ENCODE measurements at regions not wholly inside any gene's neighbourhood (a gene's known extent, or its start where the extent isn't known, plus 50 kb on each side); places are given as distances from the start of the nearest gene placed in this dataset.

DNA sequence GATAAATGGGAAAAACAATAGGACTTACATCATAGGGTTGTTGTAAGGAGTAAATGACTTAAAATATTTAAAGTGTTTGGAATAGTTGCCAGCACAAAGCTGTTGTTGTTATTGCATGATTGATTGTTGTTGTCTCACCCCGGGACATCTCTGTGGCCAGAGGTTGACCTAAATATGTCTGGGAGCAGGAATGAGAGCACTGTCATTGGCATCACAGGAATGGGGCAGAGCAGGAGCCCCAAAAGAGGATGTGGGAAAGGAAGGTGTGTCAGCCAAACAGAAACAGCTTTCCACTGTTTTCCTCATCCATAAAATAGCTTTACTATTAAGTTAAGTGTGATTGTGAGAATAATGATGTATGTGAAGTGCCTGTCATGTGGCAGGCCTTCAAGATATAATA is 121.6 kb downstream of the TMEM168 start:
- no peak overlapping the region for H3K27ac ChIP-seq
- H3K4me2 ChIP-seq, result no peak overlapping the region
- no peaks in the 10 kb centered on the region for H3K9me3 ChIP-seq (ENCODE audit: insufficient read depth, low read depth)
- H3K4me3 ChIP-seq, result no peak overlapping the region
- H2AFZ ChIP-seq, result no peak overlapping the region
- no peaks in the 10 kb centered on the region for H3F3A ChIP-seq (ENCODE audit: insufficient read depth, low read depth)
- no peaks in the 10 kb centered on the region for H3K4me1 ChIP-seq (replicated peaks; ENCODE audit: insufficient read depth)
- H4K20me1 ChIP-seq (ENCODE audit: insufficient read depth), result no peaks in the 10 kb centered on the region
- no peaks in the 10 kb centered on the region for H3K79me2 ChIP-seq (ENCODE audit: low read depth)
- no TSS peak for BruUV-seq (replicated peaks)
- H3K36me3 ChIP-seq (ENCODE audit: low read depth), result no peaks in the 10 kb centered on the region
- CTCF ChIA-PET, result no interaction called here
- H3K27me3 ChIP-seq (ENCODE audit: insufficient read depth, low read depth), result no peaks in the 10 kb centered on the region
- no peak for DNase-seq
- POLR2A ChIA-PET (ENCODE audit: unreplicated experiment), result no interaction called here
- intact Hi-C loops (cut with micrococcal nuclease; ENCODE audit: unreplicated experiment), result no loop called here
- TF ChIP-seq CTCF (conservative IDR thresholded peaks at IDR 0.05) (no peak), EZH2 (IDR thresholded peaks at IDR 0.05; ENCODE audit: low read depth) (no peak)
- no peaks in the 10 kb centered on the region for H3K9me2 ChIP-seq (ENCODE audit: insufficient read depth)

- H3K27ac ChIP-seq, result no peak overlapping the region
- TF ChIP-seq EZH2 (IDR thresholded peaks at IDR 0.05; ENCODE audit: low read depth) (no peak), CTCF (conservative IDR thresholded peaks at IDR 0.05) (no peak)
- intact Hi-C loops (cut with micrococcal nuclease; ENCODE audit: unreplicated experiment), result no loop called here
- no peaks in the 10 kb centered on the region for H3F3A ChIP-seq (ENCODE audit: insufficient read depth, low read depth)
- no peaks in the 10 kb centered on the region for H3K4me1 ChIP-seq (replicated peaks; ENCODE audit: insufficient read depth)
- no peak overlapping the region for H3K4me3 ChIP-seq
- H3K4me2 ChIP-seq, result no peak overlapping the region
- no peaks in the 10 kb centered on the region for H4K20me1 ChIP-seq (ENCODE audit: insufficient read depth)
- DNase-seq, result no peak
- no peaks in the 10 kb centered on the region for H3K27me3 ChIP-seq (ENCODE audit: insufficient read depth, low read depth)
- ChIA-PET CTCF (no interaction called here), POLR2A (ENCODE audit: unreplicated experiment) (interaction anchor here (0.6 kb wide), 1 partner anchor 237 kb away, joined by 7 read pairs; no protein-coding TSS in a partner anchor)
- no peaks in the 10 kb centered on the region for H3K9me3 ChIP-seq (ENCODE audit: insufficient read depth, low read depth)
- BruUV-seq (replicated peaks), result no TSS peak
- no peaks in the 10 kb centered on the region for H3K79me2 ChIP-seq (ENCODE audit: low read depth)
- no peaks in the 10 kb centered on the region for H3K9me2 ChIP-seq (ENCODE audit: insufficient read depth)
- H3K36me3 ChIP-seq (ENCODE audit: low read depth), result no peaks in the 10 kb centered on the region
- no peak overlapping the region for H2AFZ ChIP-seq
These were observed 120.9 kb downstream of the TMEM168 start for GRCh38 chr7:112669306-112669705.

GRCh38 chr7:112670193-112670592 is 120.0 kb downstream of the TMEM168 start:
- no peak overlapping the region for H3K4me2 ChIP-seq
- POLR2A ChIA-PET (ENCODE audit: unreplicated experiment), result interaction anchor here (0.7 kb wide), 1 partner anchor 100 kb away, joined by 3 read pairs; no protein-coding TSS in a partner anchor
- no peaks in the 10 kb centered on the region for H3K27me3 ChIP-seq (ENCODE audit: insufficient read depth, low read depth)
- H3F3A ChIP-seq (ENCODE audit: insufficient read depth, low read depth), result no peaks in the 10 kb centered on the region
- TF ChIP-seq EZH2 (IDR thresholded peaks at IDR 0.05; ENCODE audit: low read depth) (no peak), CTCF (conservative IDR thresholded peaks at IDR 0.05) (no peak)
- DNase-seq, result no peak
- H3K36me3 ChIP-seq (ENCODE audit: low read depth), result no peaks in the 10 kb centered on the region
- H3K27ac ChIP-seq, result no peak overlapping the region
- no peaks in the 10 kb centered on the region for H3K4me1 ChIP-seq (replicated peaks; ENCODE audit: insufficient read depth)
- no peaks in the 10 kb centered on the region for H4K20me1 ChIP-seq (ENCODE audit: insufficient read depth)
- H2AFZ ChIP-seq, result no peak overlapping the region
- H3K79me2 ChIP-seq (ENCODE audit: low read depth), result no peaks in the 10 kb centered on the region
- no TSS peak for BruUV-seq (replicated peaks)
- no peaks in the 10 kb centered on the region for H3K9me3 ChIP-seq (ENCODE audit: insufficient read depth, low read depth)
- H3K4me3 ChIP-seq, result no peak overlapping the region
- CTCF ChIA-PET, result no interaction called here
- intact Hi-C loops (cut with micrococcal nuclease; ENCODE audit: unreplicated experiment), result no loop called here
- H3K9me2 ChIP-seq (ENCODE audit: insufficient read depth), result no peaks in the 10 kb centered on the region
